ENCODE measurements at regions not wholly inside any gene's neighbourhood (a gene's known extent, or its start where the extent isn't known, plus 50 kb on each side); places are given as distances from the start of the nearest gene placed in this dataset.

DNA sequence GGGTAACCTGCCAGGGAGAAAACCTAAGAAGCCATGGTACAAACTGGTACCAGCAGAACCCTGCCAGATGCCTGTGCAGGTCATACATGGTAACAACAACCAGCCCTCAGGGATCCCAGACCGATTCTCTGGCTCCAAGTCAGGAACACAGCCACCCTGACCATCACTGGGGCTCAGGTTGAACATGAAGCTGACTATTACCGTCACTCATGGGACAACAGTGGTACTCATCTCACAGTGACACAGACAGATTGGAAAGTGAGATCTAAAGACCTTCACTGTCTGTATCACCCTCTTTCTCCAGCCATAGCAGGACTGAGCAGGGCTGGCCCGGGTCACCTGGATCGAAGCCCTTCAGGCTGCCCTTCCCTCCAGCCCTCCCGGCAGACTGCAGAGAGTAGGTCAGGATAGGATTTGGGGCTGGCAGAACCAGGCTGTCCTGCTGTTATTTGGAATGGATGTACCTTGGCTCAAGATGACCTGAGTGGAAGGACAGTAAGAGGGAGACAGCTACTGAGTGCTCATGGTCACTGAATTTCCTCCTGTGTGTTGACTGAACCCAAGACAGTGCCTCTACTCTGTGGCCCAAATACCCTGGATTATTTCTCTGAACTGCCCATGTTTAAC lies 94.7 kb downstream of the GGTLC2 start:
- Mint-ChIP-seq H3K9me3 (no peaks in the 10 kb centered on the region), H3K27ac (no peak overlapping the region), H3K36me3 (ENCODE audit: low read depth) (no peaks in the 10 kb centered on the region), H3K27me3 (peaks cover 18% of the 10 kb centered on the region), H3K4me1 (peaks cover 12% of the 10 kb centered on the region), H3K4me3 (no peak overlapping the region)
- ChIA-PET CTCF (no interaction called here), POLR2A (no interaction called here)
- DNase-seq (no peak), ATAC-seq (ENCODE audit: low read depth) (no peak)
- TF ChIP-seq, protein P1, sequence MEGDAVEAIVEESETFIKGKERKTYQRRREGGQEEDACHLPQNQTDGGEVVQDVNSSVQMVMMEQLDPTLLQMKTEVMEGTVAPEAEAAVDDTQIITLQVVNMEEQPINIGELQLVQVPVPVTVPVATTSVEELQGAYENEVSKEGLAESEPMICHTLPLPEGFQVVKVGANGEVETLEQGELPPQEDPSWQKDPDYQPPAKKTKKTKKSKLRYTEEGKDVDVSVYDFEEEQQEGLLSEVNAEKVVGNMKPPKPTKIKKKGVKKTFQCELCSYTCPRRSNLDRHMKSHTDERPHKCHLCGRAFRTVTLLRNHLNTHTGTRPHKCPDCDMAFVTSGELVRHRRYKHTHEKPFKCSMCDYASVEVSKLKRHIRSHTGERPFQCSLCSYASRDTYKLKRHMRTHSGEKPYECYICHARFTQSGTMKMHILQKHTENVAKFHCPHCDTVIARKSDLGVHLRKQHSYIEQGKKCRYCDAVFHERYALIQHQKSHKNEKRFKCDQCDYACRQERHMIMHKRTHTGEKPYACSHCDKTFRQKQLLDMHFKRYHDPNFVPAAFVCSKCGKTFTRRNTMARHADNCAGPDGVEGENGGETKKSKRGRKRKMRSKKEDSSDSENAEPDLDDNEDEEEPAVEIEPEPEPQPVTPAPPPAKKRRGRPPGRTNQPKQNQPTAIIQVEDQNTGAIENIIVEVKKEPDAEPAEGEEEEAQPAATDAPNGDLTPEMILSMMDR (IDR thresholded peaks at IDR 0.05) = no peak
- intact Hi-C loops (cut with micrococcal nuclease) = no loop called here

DNA sequence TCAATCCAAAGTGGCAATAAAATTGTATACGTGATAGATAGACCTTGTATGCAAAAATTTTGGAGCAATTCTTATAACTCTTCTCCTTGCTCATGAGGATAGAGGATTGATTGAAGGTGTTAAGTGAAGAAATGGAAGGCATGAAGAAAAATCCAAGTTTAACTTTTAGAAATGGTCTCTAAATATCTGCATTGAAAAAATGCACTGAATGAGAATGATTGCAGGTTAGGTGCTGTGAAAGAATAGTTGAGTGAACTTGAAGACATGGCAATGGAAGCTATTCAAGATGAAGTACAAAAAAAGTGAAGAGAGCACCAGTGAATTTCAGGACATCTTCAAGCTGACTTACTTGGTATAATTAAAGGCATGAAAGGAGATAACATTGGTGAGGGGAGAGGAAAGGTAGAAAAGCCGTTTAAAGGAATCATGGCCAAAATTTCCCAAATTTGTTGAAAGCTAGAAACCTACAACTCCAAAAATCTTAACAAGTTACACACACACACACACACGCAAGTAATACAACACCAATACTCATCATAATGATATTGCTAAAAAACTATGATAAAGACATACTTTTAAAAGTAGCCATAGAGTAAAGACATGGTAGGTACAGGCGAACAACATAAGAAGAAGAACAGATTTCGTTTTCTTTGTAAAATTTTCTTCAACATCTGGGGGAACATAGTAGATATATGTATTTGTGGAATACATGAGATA lies 96.3 kb downstream of the GGTLC2 start:
- ATAC-seq (ENCODE audit: low read depth) (no peak), DNase-seq (no peak)
- H3K36me3 Mint-ChIP-seq (ENCODE audit: low read depth) = no peaks in the 10 kb centered on the region
- intact Hi-C loops (cut with micrococcal nuclease) = no loop called here
- H3K4me1 Mint-ChIP-seq = peaks cover 16% of the 10 kb centered on the region
- no peaks in the 10 kb centered on the region for H3K9me3 Mint-ChIP-seq
- no peak overlapping the region for H3K27ac Mint-ChIP-seq
- H3K27me3 Mint-ChIP-seq = peaks cover 18% of the 10 kb centered on the region
- H3K4me3 Mint-ChIP-seq = no peak overlapping the region
- TF ChIP-seq, protein P1 (IDR thresholded peaks at IDR 0.05) = no peak
- ChIA-PET CTCF (interaction anchor here (1.3 kb wide), 1 partner anchor 20 kb away, joined by 3 read pairs; no protein-coding TSS in a partner anchor), POLR2A (no interaction called here)

DNA sequence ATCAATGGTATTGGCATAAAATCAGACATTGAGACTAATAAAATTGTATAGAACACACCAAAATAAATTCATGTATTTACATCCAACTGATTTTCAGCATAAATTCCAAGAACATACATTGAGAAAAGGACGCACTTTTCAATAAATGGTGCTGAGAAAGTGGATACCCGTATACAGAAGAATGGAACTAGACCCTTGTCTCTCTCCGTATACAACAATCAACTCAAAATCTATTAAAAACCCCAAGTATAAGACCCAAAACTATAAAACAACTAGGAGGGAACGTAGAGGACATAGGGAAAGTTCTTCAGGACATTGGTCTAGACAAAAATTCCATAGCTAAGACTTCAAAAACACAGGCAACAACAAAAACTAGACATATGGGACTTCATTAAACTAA lies 97.4 kb downstream of the GGTLC2 start:
- Mint-ChIP-seq H3K4me1 (peaks cover 26% of the 10 kb centered on the region), H3K36me3 (ENCODE audit: low read depth) (no peaks in the 10 kb centered on the region), H3K9me3 (no peaks in the 10 kb centered on the region), H3K27me3 (peaks cover 17% of the 10 kb centered on the region), H3K4me3 (no peak overlapping the region), H3K27ac (no peak overlapping the region)
- TF ChIP-seq, protein P1 (IDR thresholded peaks at IDR 0.05) = no peak
- POLR2A ChIA-PET = no interaction called here
- no peak for DNase-seq
- intact Hi-C loops (cut with micrococcal nuclease) = no loop called here
- no peak for ATAC-seq (ENCODE audit: low read depth)
- CTCF ChIA-PET = interaction anchor here (0.9 to 2.6 kb wide), 3 partner anchors 21 to 55 kb away, joined by 3 to 6 read pairs (median 3); no protein-coding TSS in a partner anchor

DNA sequence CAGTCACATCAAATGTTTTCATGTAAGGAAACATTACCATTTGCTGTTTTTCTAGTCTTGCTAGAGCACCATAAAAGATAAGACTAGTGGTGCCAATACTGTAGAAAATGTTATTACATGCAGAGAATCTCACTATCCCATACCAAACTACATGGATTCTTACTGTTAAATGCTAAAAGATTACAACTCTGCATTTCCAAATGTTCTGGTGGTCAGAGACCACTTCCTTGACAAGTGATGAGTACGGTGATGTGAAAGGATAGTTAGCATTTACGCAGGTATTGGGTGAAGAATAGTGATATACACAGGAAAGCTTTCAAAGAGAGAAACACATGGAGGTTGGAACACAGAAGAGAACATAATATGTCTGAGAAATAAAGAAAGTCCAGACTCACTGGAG lies 98.2 kb downstream of the GGTLC2 start:
- Mint-ChIP-seq H3K27me3 (peaks cover 14% of the 10 kb centered on the region), H3K4me3 (no peak overlapping the region), H3K27ac (no peak overlapping the region), H3K4me1 (peaks cover 34% of the 10 kb centered on the region), H3K9me3 (no peaks in the 10 kb centered on the region), H3K36me3 (ENCODE audit: low read depth) (no peaks in the 10 kb centered on the region)
- TF ChIP-seq, protein P1 (IDR thresholded peaks at IDR 0.05) = no peak
- DNase-seq (no peak), ATAC-seq (ENCODE audit: low read depth) (no peak)
- CTCF ChIA-PET = interaction anchor here (0.6 to 5.3 kb wide), 6 partner anchors 16 to 77 kb away, joined by 3 to 56 read pairs (median 4); no protein-coding TSS in a partner anchor
- intact Hi-C loops (cut with micrococcal nuclease) = no loop called here
- POLR2A ChIA-PET = interaction anchor here (1.2 to 1.8 kb wide), 2 partner anchors 11 to 22 kb away, joined by 3 to 5 read pairs; no protein-coding TSS in a partner anchor

DNA sequence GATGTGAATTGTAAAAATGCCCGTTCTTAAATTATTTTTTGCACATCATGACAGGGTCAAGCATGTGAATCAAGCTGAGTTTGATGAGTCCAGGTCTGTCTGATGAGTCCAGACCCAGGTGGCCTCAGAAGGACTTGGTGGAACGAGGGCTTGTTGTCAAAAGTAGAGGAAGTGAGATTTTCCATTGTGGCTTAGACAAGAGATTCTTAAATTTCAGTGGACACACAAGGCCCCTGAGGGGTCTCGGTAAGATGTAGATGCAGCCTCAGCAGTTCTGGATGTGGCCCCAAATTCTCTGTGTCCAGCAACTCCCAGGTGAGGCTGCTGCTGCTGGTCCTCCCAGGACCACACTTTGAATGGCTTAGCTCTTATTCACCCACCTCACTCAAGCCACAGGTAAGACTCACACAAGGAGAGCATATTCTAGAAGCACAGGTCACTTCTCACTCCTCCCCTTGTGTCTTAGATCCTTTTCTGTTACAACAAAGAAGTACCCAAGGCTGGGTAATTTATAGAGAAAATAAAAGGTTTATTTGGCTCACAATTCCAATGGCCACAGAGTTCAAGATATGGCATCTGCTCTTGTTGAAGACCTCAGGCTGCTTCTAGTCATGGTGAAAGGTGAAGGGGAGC lies 98.8 kb downstream of the GGTLC2 start:
- intact Hi-C loops (cut with micrococcal nuclease) = no loop called here
- DNase-seq (no peak), ATAC-seq (ENCODE audit: low read depth) (no peak)
- Mint-ChIP-seq H3K4me3 (no peak overlapping the region), H3K27ac (no peak overlapping the region), H3K4me1 (peaks cover 40% of the 10 kb centered on the region), H3K36me3 (ENCODE audit: low read depth) (no peaks in the 10 kb centered on the region), H3K27me3 (peaks cover 13% of the 10 kb centered on the region), H3K9me3 (no peaks in the 10 kb centered on the region)
- CTCF ChIA-PET = interaction anchor here (1.6 to 5.3 kb wide), 4 partner anchors 22 to 213 kb away, joined by 5 to 56 read pairs (median 28); no protein-coding TSS in a partner anchor
- TF ChIP-seq, protein P1 (IDR thresholded peaks at IDR 0.05) = no peak
- POLR2A ChIA-PET = interaction anchor here (1.2 to 1.8 kb wide), 2 partner anchors 10 to 22 kb away, joined by 3 to 5 read pairs; no protein-coding TSS in a partner anchor

All from activated B cell treated with CpG ODN at 0.5 μM for 24 hours (primary cell).